ENCODE measurements at regions not wholly inside any gene's neighbourhood (a gene's known extent, or its start where the extent isn't known, plus 50 kb on each side); places are given as distances from the start of the nearest gene placed in this dataset.

- H3K27me3 ChIP-seq: no peaks in the 10 kb centered on the region
- H3K9me3 ChIP-seq: no peaks in the 10 kb centered on the region
- H3K4me3 ChIP-seq: no peak overlapping the region
- no peak for DNase-seq
- H3K36me3 ChIP-seq: no peaks in the 10 kb centered on the region
Observed at GRCh38 chr9:82180711-82181110, 192.1 kb downstream of the SPATA31D1 start.

- Histone ChIP-seq H3K9me3 (no peaks in the 10 kb centered on the region), H3K4me3 (no peak overlapping the region), H3K36me3 (no peaks in the 10 kb centered on the region), H3K27me3 (no peaks in the 10 kb centered on the region)
- DNase-seq: no peak
Observed at GRCh38 chr9:82183181-82183860, 194.7 kb downstream of the SPATA31D1 start.

- H3K36me3 ChIP-seq: no peaks in the 10 kb centered on the region
- no peak overlapping the region for H3K4me3 ChIP-seq
- no peak for DNase-seq
- no peaks in the 10 kb centered on the region for H3K27me3 ChIP-seq
- H3K9me3 ChIP-seq: no peaks in the 10 kb centered on the region
Observed at GRCh38 chr9:82184524-82184923, 196.0 kb downstream of the SPATA31D1 start.

GRCh38 chr9:82188817-82189216 lies 200.2 kb downstream of the SPATA31D1 start:
- Histone ChIP-seq H3K9me3 (no peaks in the 10 kb centered on the region), H3K36me3 (no peaks in the 10 kb centered on the region), H3K4me3 (no peak overlapping the region), H3K27me3 (no peaks in the 10 kb centered on the region)
- no peak for DNase-seq

- H3K27me3 ChIP-seq: no peaks in the 10 kb centered on the region
Observed at GRCh38 chr9:82191082-82191770, 202.7 kb downstream of the SPATA31D1 start.

GRCh38 chr9:82192211-82192610 lies 203.6 kb downstream of the SPATA31D1 start:
- no peaks in the 10 kb centered on the region for H3K27me3 ChIP-seq

More at GRCh38 chr9:82191082-82191770, 202.7 kb downstream of the SPATA31D1 start:
- H3K36me3 ChIP-seq: no peaks in the 10 kb centered on the region
- H3K4me3 ChIP-seq: no peak overlapping the region
- no peaks in the 10 kb centered on the region for H3K9me3 ChIP-seq
- no peak for DNase-seq

GRCh38 chr9:82196622-82197441 lies 208.3 kb downstream of the SPATA31D1 start:
- Histone ChIP-seq H3K4me3 (no peak overlapping the region), H3K9me3 (no peaks in the 10 kb centered on the region), H3K27me3 (no peaks in the 10 kb centered on the region), H3K36me3 (no peaks in the 10 kb centered on the region)
- DNase-seq: no peak

More at GRCh38 chr9:82192211-82192610, 203.6 kb downstream of the SPATA31D1 start:
- no peaks in the 10 kb centered on the region for H3K9me3 ChIP-seq
- DNase-seq: no peak
- H3K36me3 ChIP-seq: no peaks in the 10 kb centered on the region
- H3K4me3 ChIP-seq: no peak overlapping the region

- no peak overlapping the region for H3K4me3 ChIP-seq
- DNase-seq: no peak
- H3K27me3 ChIP-seq: no peaks in the 10 kb centered on the region
- no peaks in the 10 kb centered on the region for H3K9me3 ChIP-seq
- H3K36me3 ChIP-seq: no peaks in the 10 kb centered on the region
Observed at GRCh38 chr9:82201196-82201595, 212.6 kb downstream of the SPATA31D1 start.

- Histone ChIP-seq H3K27me3 (no peaks in the 10 kb centered on the region), H3K9me3 (no peaks in the 10 kb centered on the region), H3K4me3 (no peak overlapping the region), H3K36me3 (no peaks in the 10 kb centered on the region)
- DNase-seq: peak; percentile 1
Observed at GRCh38 chr9:82202808-82203207, 214.2 kb downstream of the SPATA31D1 start.

GRCh38 chr9:82206490-82206889 lies 217.9 kb downstream of the SPATA31D1 start:
- Histone ChIP-seq H3K36me3 (no peaks in the 10 kb centered on the region), H3K4me3 (no peak overlapping the region), H3K27me3 (no peaks in the 10 kb centered on the region), H3K9me3 (no peaks in the 10 kb centered on the region)
- no peak for DNase-seq

- H3K27me3 ChIP-seq: no peaks in the 10 kb centered on the region
- no peaks in the 10 kb centered on the region for H3K9me3 ChIP-seq
- H3K36me3 ChIP-seq: no peaks in the 10 kb centered on the region
- DNase-seq: no peak
- H3K4me3 ChIP-seq: no peak overlapping the region
Observed at GRCh38 chr9:82206946-82207345, 218.4 kb downstream of the SPATA31D1 start.

- Histone ChIP-seq H3K4me3 (no peak overlapping the region), H3K9me3 (no peaks in the 10 kb centered on the region), H3K27me3 (no peaks in the 10 kb centered on the region), H3K36me3 (no peaks in the 10 kb centered on the region)
- no peak for DNase-seq
Observed at GRCh38 chr9:82208741-82209450, 220.3 kb downstream of the SPATA31D1 start.

GRCh38 chr9:82209797-82210470 lies 221.4 kb downstream of the SPATA31D1 start:
- DNase-seq: no peak
- H3K9me3 ChIP-seq: no peaks in the 10 kb centered on the region
- no peaks in the 10 kb centered on the region for H3K27me3 ChIP-seq
- H3K36me3 ChIP-seq: no peaks in the 10 kb centered on the region
- H3K4me3 ChIP-seq: no peak overlapping the region

- no peak for DNase-seq
- no peaks in the 10 kb centered on the region for H3K36me3 ChIP-seq
- no peaks in the 10 kb centered on the region for H3K27me3 ChIP-seq
- no peak overlapping the region for H3K4me3 ChIP-seq
- no peaks in the 10 kb centered on the region for H3K9me3 ChIP-seq
Observed at GRCh38 chr9:82212885-82213284, 224.3 kb downstream of the SPATA31D1 start.

GRCh38 chr9:82216435-82216834 lies 227.9 kb downstream of the SPATA31D1 start:
- Histone ChIP-seq H3K4me3 (no peak overlapping the region), H3K9me3 (no peaks in the 10 kb centered on the region), H3K36me3 (no peaks in the 10 kb centered on the region), H3K27me3 (no peaks in the 10 kb centered on the region)
- DNase-seq: no peak

GRCh38 chr9:82223442-82223841 lies 234.9 kb downstream of the SPATA31D1 start:
- DNase-seq: no peak
- no peaks in the 10 kb centered on the region for H3K36me3 ChIP-seq
- no peaks in the 10 kb centered on the region for H3K9me3 ChIP-seq
- no peaks in the 10 kb centered on the region for H3K27me3 ChIP-seq
- no peak overlapping the region for H3K4me3 ChIP-seq
